SK-N-SH treated with all-trans-retinoic acid at 6 μM for 48 hours (cell line): ENCODE measurements at regions not wholly inside any gene's neighbourhood (a gene's known extent, or its start where the extent isn't known, plus 50 kb on each side); places are given as distances from the start of the nearest gene placed in this dataset.
A peak's percentile ranks its signal among the peaks of the same experiment; 100 is the strongest.
"Not testable (repeated sequence)": the region's sequence is repeated elsewhere in the genome, so short reads cannot be mapped to it uniquely, and the experiment has no call there.

ENCODE experiments used
- ATAC-seq: fragments of 200-7000 bp; cut with Tn5 transposase; 3 replicates; pipeline ENCODE4 v1.9.1; 2020; ENCODE audit warnings: mild to moderate bottlenecking, moderate library complexity
- ARNTL ChIP-seq: fragments of 450-650 bp; formaldehyde crosslinking; IDR thresholded peaks from 2 replicates; pipeline ENCODE4 v1.5.0; 2020; ENCODE audit warnings: low read depth, mild to moderate bottlenecking, moderate library complexity, borderline replicate concordance
- BACH2 ChIP-seq: fragments of 250-450 bp; sonication (Bioruptor Pico); IDR thresholded peaks from 2 replicates; pipeline ENCODE4 v1.9.0; 2021; ENCODE audit warnings: mild to moderate bottlenecking, borderline replicate concordance
- CSRNP3 ChIP-seq: fragments of 250-450 bp; sonication (Bioruptor Pico); IDR thresholded peaks from 2 replicates; pipeline ENCODE4 v1.5.1; 2021; ENCODE audit warnings: mild to moderate bottlenecking, moderate library complexity
- ESRRG ChIP-seq: fragments of 250-450 bp; sonication (Bioruptor Pico); IDR thresholded peaks from 2 replicates; pipeline ENCODE4 v1.6.1; 2021; ENCODE audit warnings: mild to moderate bottlenecking
- OSR1 ChIP-seq: fragments of 250-450 bp; sonication (Bioruptor Pico); IDR thresholded peaks from 2 replicates; pipeline ENCODE4 v1.8.0; 2022; ENCODE audit warnings: moderate library complexity, mild to moderate bottlenecking, inconsistent platforms
- PATZ1 ChIP-seq: fragments of 250-450 bp; sonication (Bioruptor Pico); IDR thresholded peaks from 2 replicates; pipeline ENCODE4 v1.8.0; 2020; ENCODE audit warnings: mild to moderate bottlenecking, moderate library complexity, borderline replicate concordance
- POU6F1 ChIP-seq: fragments of 250-450 bp; sonication (Bioruptor Pico); IDR thresholded peaks from 2 replicates; pipeline ENCODE4 v1.8.0; 2021; ENCODE audit warnings: low read depth, mild to moderate bottlenecking, moderate library complexity, borderline replicate concordance
- PPARA ChIP-seq: fragments of 250-450 bp; sonication (Bioruptor Pico); IDR thresholded peaks from 2 replicates; pipeline ENCODE4 v1.5.0; 2020; ENCODE audit warnings: mild to moderate bottlenecking, borderline replicate concordance
- RARB ChIP-seq: fragments of 250-450 bp; sonication (Bioruptor Pico); IDR thresholded peaks from 2 replicates; pipeline ENCODE4 v1.8.0; 2021; ENCODE audit warnings: mild to moderate bottlenecking, moderate library complexity
- SNAI2 ChIP-seq: fragments of 250-450 bp; sonication (Bioruptor Pico); IDR thresholded peaks from 2 replicates; pipeline ENCODE4 v1.5.0; 2020; ENCODE audit warnings: mild to moderate bottlenecking, moderate library complexity
- TCF4 ChIP-seq: fragments of 250-450 bp; sonication (Bioruptor Pico); IDR thresholded peaks from 2 replicates; pipeline ENCODE4 v1.8.0; 2021; ENCODE audit warnings: mild to moderate bottlenecking, moderate library complexity, borderline replicate concordance
- TOX ChIP-seq: fragments of 250-450 bp; sonication (Bioruptor Pico); IDR thresholded peaks from 2 replicates; pipeline ENCODE4 v1.8.0; 2021; ENCODE audit warnings: mild to moderate bottlenecking, moderate library complexity, borderline replicate concordance
- TSHZ2 ChIP-seq: fragments of 250-450 bp; sonication (Bioruptor Pico); IDR thresholded peaks from 2 replicates; pipeline ENCODE4 v1.5.0; 2020; ENCODE audit warnings: mild to moderate bottlenecking, moderate library complexity
- ZC3H10 ChIP-seq: fragments of 250-450 bp; sonication (Bioruptor Pico); IDR thresholded peaks from 2 replicates; pipeline ENCODE4 v1.5.1; 2021; ENCODE audit warnings: mild to moderate bottlenecking, moderate library complexity
- ZFP3 ChIP-seq: fragments of 250-450 bp; sonication (Bioruptor Pico); IDR thresholded peaks from 2 replicates; pipeline ENCODE4 v1.5.0; 2020; ENCODE audit warnings: mild to moderate bottlenecking, moderate library complexity
- ZFP30 ChIP-seq: fragments of 450-650 bp; formaldehyde crosslinking; IDR thresholded peaks from 2 replicates; pipeline ENCODE4 v1.5.0; 2022; ENCODE audit warnings: mild to moderate bottlenecking, moderate library complexity
- ZNF565 ChIP-seq: fragments of 450-650 bp; formaldehyde crosslinking; conservative IDR thresholded peaks from 2 replicates; pipeline ENCODE4 v1.5.0; 2020; ENCODE audit warnings: low read depth, mild to moderate bottlenecking, moderate library complexity
- ZNF70 ChIP-seq: fragments of 450-650 bp; formaldehyde crosslinking; IDR thresholded peaks from 2 replicates; pipeline ENCODE4 v1.5.0; 2020; ENCODE audit warnings: mild to moderate bottlenecking, moderate library complexity

- ATAC-seq = no peak
- TF ChIP-seq TOX (CRISPR knock-in tag) = no peak
- TF ChIP-seq ESRRG = no peak
Observed at GRCh38 chr1:214767221-214767620, 164.2 kb downstream of the CENPF start.

GRCh38 chr1:214769666-214770065 is 166.7 kb downstream of the CENPF start:
- ATAC-seq = not testable (repeated sequence)

- TF ChIP-seq PPARA (CRISPR knock-in tag) (no peak), PATZ1 (no peak), CSRNP3 (CRISPR knock-in tag) (no peak), SNAI2 (CRISPR knock-in tag) (no peak), TCF4 (CRISPR knock-in tag) (no peak), ZFP3 (CRISPR knock-in tag) (no peak), ESRRG (no peak), TOX (CRISPR knock-in tag) (no peak), ZNF70 (CRISPR knock-in tag) (no peak), OSR1 (CRISPR knock-in tag) (no peak), BACH2 (CRISPR knock-in tag) (no peak), ZFP30 (CRISPR knock-in tag) (no peak)
- ATAC-seq = no peak
Observed at GRCh38 chr1:214777364-214777763, 174.4 kb downstream of the CENPF start.

- ATAC-seq = peak; percentile 92
Observed at GRCh38 chr1:214791961-214792360, 189.0 kb downstream of the CENPF start.

GRCh38 chr1:214792527-214793186 is 189.7 kb downstream of the CENPF start:
- no peak for TF ChIP-seq RARB (CRISPR knock-in tag)
- no peak for TF ChIP-seq TOX (CRISPR knock-in tag)
- no peak for TF ChIP-seq ZNF70 (CRISPR knock-in tag)
- no peak for TF ChIP-seq POU6F1 (CRISPR knock-in tag)
- no peak for TF ChIP-seq OSR1 (CRISPR knock-in tag)
- no peak for TF ChIP-seq TCF4 (CRISPR knock-in tag)
- TF ChIP-seq ZC3H10 (CRISPR knock-in tag) = no peak
- no peak for TF ChIP-seq ZFP30 (CRISPR knock-in tag)
- no peak for TF ChIP-seq ZNF565
- no peak for TF ChIP-seq PPARA (CRISPR knock-in tag)
- no peak for TF ChIP-seq ZFP3 (CRISPR knock-in tag)
- TF ChIP-seq ARNTL (CRISPR knock-in tag) = no peak
- no peak for TF ChIP-seq TSHZ2 (CRISPR knock-in tag)
- ATAC-seq = no peak

More at GRCh38 chr1:214791961-214792360, 189.0 kb downstream of the CENPF start:
- TF ChIP-seq BACH2 (CRISPR knock-in tag) (no peak), ESRRG (no peak)
- TF ChIP-seq, all 23 proteins: peak for 0
